GM06990 (cell line): ENCODE measurements at regions not wholly inside any gene's neighbourhood (a gene's known extent, or its start where the extent isn't known, plus 50 kb on each side); places are given as distances from the start of the nearest gene placed in this dataset.

ENCODE experiments used
- DNase-seq: peaks from one replicate; pipeline ENCODE4 v3.0.0-alpha.2; 2011; ENCODE audit not compliant: insufficient read length; ENCODE audit errors: extremely low read depth
- H3K27me3 ChIP-seq: replicated peaks from 2 replicates; pipeline ENCODE4 v1.6.0; 2011; ENCODE audit warnings: low read length; ENCODE audit not compliant: control insufficient read depth, insufficient read depth
- H3K36me3 ChIP-seq: 2 replicates; pipeline ENCODE4 v1.5.1; 2011; ENCODE audit warnings: low read length; ENCODE audit not compliant: control insufficient read depth, insufficient read depth
- H3K4me3 ChIP-seq: replicated peaks from 2 replicates; pipeline ENCODE4 v1.5.1; 2011; ENCODE audit warnings: low read depth, mild to moderate bottlenecking, control low read depth, low read length
- CTCF ChIP-seq: IDR thresholded peaks from 2 replicates; pipeline ENCODE4 v1.5.1; 2011; ENCODE audit warnings: low read length, control low read depth, mild to moderate bottlenecking, inconsistent platforms; ENCODE audit not compliant: insufficient read depth, poor library complexity, severe bottlenecking

- DNase-seq: no peak
- H3K4me3 ChIP-seq: no peak overlapping the region
- no peaks in the 10 kb centered on the region for H3K36me3 ChIP-seq
- TF ChIP-seq CTCF: no peak
- no peaks in the 10 kb centered on the region for H3K27me3 ChIP-seq
Measured at GRCh38 chr13:74705438-74705837, 571.2 kb upstream of the KLF12 start.

GRCh38 chr13:74703855-74704387 lies 569.7 kb upstream of the KLF12 start:
- no peak for TF ChIP-seq CTCF
- Histone ChIP-seq H3K27me3 (no peaks in the 10 kb centered on the region), H3K36me3 (no peaks in the 10 kb centered on the region), H3K4me3 (no peak overlapping the region)
- no peak for DNase-seq

- no peak for TF ChIP-seq CTCF
- no peak for DNase-seq
- Histone ChIP-seq H3K36me3 (no peaks in the 10 kb centered on the region), H3K4me3 (no peak overlapping the region), H3K27me3 (no peaks in the 10 kb centered on the region)
Measured at GRCh38 chr13:74696148-74696922, 562.1 kb upstream of the KLF12 start.

- no peak overlapping the region for H3K4me3 ChIP-seq
- no peak for DNase-seq
- no peak for TF ChIP-seq CTCF
- no peaks in the 10 kb centered on the region for H3K36me3 ChIP-seq
- H3K27me3 ChIP-seq: no peaks in the 10 kb centered on the region
Measured at GRCh38 chr13:74695021-74695800, 561.0 kb upstream of the KLF12 start.

GRCh38 chr13:74687442-74688182 lies 553.4 kb upstream of the KLF12 start:
- no peak for DNase-seq
- H3K4me3 ChIP-seq: no peak overlapping the region
- no peak for TF ChIP-seq CTCF
- no peaks in the 10 kb centered on the region for H3K27me3 ChIP-seq
- no peaks in the 10 kb centered on the region for H3K36me3 ChIP-seq
